ENCODE measurements at regions not wholly inside any gene's neighbourhood (a gene's known extent, or its start where the extent isn't known, plus 50 kb on each side); places are given as distances from the start of the nearest gene placed in this dataset.

- Histone ChIP-seq H3K18ac (ENCODE audit: low read depth, low read length) (no peak overlapping the region), H3K9ac (ENCODE audit: low read depth, low read length) (no peak overlapping the region), H2BK20ac (ENCODE audit: low read depth, low read length) (no peak overlapping the region), H3K9me1 (ENCODE audit: insufficient read depth, low read length) (no peaks in the 10 kb centered on the region), H3K14ac (replicated peaks; ENCODE audit: low read depth, low read length) (no peak overlapping the region), H3K4ac (ENCODE audit: low read depth, low read length) (no peak overlapping the region), H2BK5ac (ENCODE audit: low read depth, low read length, poor library complexity, severe bottlenecking) (no peak overlapping the region), H3K9me3 (ENCODE audit: control insufficient read depth, insufficient read depth, low read length) (peaks cover 16% of the 10 kb centered on the region), H3K4me3 (ENCODE audit: insufficient read depth, low read depth, low read length) (no peak overlapping the region), H2AFZ (replicated peaks; ENCODE audit: low read length, poor library complexity) (no peak overlapping the region), H4K8ac (ENCODE audit: low read depth in 2 of 2, low read length in 2 of 2) (no peak overlapping the region), H4K91ac (ENCODE audit: insufficient read depth, low read depth, low read length) (no peak overlapping the region), H2AK9ac (replicated peaks; ENCODE audit: low read depth, low read length, poor library complexity) (no peak overlapping the region), H4K20me1 (ENCODE audit: insufficient read depth, low read length) (no peaks in the 10 kb centered on the region), H3K4me1 (ENCODE audit: control insufficient read depth, insufficient read depth, low read length) (no peaks in the 10 kb centered on the region), H3K56ac (ENCODE audit: extremely low read depth, insufficient read depth, low read length) (no peak overlapping the region), H2BK15ac (ENCODE audit: low read depth, low read length) (no peak overlapping the region), H2BK120ac (ENCODE audit: low read depth, low read length) (no peak overlapping the region), H3K4me2 (ENCODE audit: low read depth, low read length) (no peak overlapping the region), H4K5ac (ENCODE audit: low read depth, low read length) (no peak overlapping the region), H3K23ac (ENCODE audit: low read depth, low read length) (no peak overlapping the region), H3K27ac (ENCODE audit: insufficient read depth, low read length) (no peak overlapping the region), H2AK5ac (ENCODE audit: low read depth, low read length) (no peak overlapping the region), H3K79me1 (ENCODE audit: low read depth in 1 of 2, low read length in 2 of 2) (no peaks in the 10 kb centered on the region), H3K36me3 (ENCODE audit: control insufficient read depth, insufficient read depth, low read length) (no peaks in the 10 kb centered on the region), H3K27me3 (ENCODE audit: control insufficient read depth, insufficient read depth, low read length) (no peaks in the 10 kb centered on the region)
- BruUV-seq (replicated peaks), result no TSS peak
- TF ChIP-seq CEBPB (IDR thresholded peaks at IDR 0.05; ENCODE audit: low read depth, low read length) (no peak), CTCF (conservative IDR thresholded peaks at IDR 0.05; ENCODE audit: low read depth, low read length) (no peak), RAD21 (IDR thresholded peaks at IDR 0.05; ENCODE audit: low read length) (no peak), MXI1 (IDR thresholded peaks at IDR 0.05; ENCODE audit: borderline replicate concordance, low read depth, low read length) (no peak)
- POLR2A ChIA-PET (ENCODE audit: unreplicated experiment), result no interaction called here
- in situ Hi-C loops (cut with MboI; ENCODE audit: low sequenced_read_pairs) (no loop called here), dilution Hi-C loops (cut with HindIII; ENCODE audit: low sequenced_read_pairs, unreplicated experiment) (no loop called here), intact Hi-C loops (cut with micrococcal nuclease) (no loop called here)
- DNase-seq (no peak), ATAC-seq (ENCODE audit: low read depth) (no peak)
- CTCF ChIA-PET, result no interaction called here
- no CpG with 5 or more reads among the region's 3 CpGs for WGBS, 2 experiments (ENCODE audit: extremely low coverage in 2 of 2, insufficient read length in 1 of 2)
Observed at GRCh38 chr2:16335947-16336346, 329.7 kb downstream of the CYRIA start.

Measured in IMR-90 (cell line).